ENCODE measurements at regions not wholly inside any gene's neighbourhood (a gene's known extent, or its start where the extent isn't known, plus 50 kb on each side); places are given as distances from the start of the nearest gene placed in this dataset.

- Histone ChIP-seq H3K9me3 (ENCODE audit: low read depth, low read length) (no peaks in the 10 kb centered on the region), H3K4me3 (ENCODE audit: low read length) (no peak overlapping the region), H3K27me3 (ENCODE audit: insufficient read depth, low read length) (no peaks in the 10 kb centered on the region), H3K4me1 (ENCODE audit: insufficient read depth, low read length) (peaks cover 3% of the 10 kb centered on the region)
Observed at GRCh38 chr6:170035044-170035443, 255.8 kb downstream of the DLL1 start.

- peaks cover 3% of the 10 kb centered on the region for H3K4me1 ChIP-seq (ENCODE audit: insufficient read depth, low read length)
- H3K4me3 ChIP-seq (ENCODE audit: low read length): no peak overlapping the region
- H3K9me3 ChIP-seq (ENCODE audit: low read depth, low read length): no peaks in the 10 kb centered on the region
- no peaks in the 10 kb centered on the region for H3K27me3 ChIP-seq (ENCODE audit: insufficient read depth, low read length)
Observed at GRCh38 chr6:170034294-170034693, 256.6 kb downstream of the DLL1 start.

DNA sequence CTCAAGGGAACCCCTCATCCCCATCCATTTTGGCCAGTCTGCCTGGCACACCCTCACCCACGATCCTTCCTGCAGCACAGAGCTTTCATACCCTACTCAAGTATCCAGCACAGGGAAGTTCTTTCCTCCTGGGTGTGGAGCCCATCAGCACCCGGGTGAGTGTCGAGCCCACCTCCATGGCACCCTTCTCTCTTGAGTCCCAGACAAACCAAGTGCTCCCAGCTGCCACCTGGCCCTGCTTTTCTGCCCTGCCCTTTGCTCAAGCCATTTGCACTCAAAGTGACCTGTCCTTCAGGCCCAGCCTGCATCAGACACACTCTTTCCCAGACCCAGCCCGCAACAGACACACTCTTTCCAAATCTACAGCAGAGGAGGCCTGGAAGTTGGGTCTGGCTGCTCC lies 257.2 kb downstream of the DLL1 start:
- H3K4me1 ChIP-seq (ENCODE audit: insufficient read depth, low read length): peaks cover 3% of the 10 kb centered on the region

DNA sequence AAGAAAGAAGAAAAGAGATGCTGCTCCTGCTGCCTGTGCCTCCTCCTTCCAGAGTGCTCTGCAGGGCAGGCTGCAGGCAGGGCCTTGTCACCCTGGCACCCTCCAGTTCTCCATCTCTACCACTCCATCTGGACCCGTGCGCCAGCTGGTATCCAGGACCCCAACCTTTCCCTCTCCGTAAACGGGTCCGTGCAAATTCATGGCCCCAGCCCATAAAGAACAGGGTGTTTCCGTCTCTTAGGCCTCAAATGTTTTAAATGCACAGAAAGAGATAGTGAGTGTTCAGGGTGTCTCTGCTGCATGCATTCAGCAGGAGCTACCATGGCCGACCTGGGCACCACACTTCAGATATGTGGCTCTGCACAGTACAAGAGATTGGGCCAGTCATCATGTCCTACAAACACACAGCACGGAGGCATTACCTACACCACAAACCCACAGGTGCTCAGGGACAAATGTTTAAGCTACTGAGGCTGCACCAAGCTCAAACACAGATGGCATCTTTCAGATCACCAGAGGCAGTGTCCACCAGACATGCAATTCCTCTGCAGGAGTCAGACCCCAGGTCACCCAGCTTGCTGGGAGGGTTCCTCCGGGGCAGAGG lies 258.1 kb downstream of the DLL1 start:
- H3K4me1 ChIP-seq (ENCODE audit: insufficient read depth, low read length): peaks cover 3% of the 10 kb centered on the region
- H3K9me3 ChIP-seq (ENCODE audit: low read depth, low read length): no peaks in the 10 kb centered on the region
- H3K27me3 ChIP-seq (ENCODE audit: insufficient read depth, low read length): no peaks in the 10 kb centered on the region
- no peak overlapping the region for H3K4me3 ChIP-seq (ENCODE audit: low read length)

More for the DNA sequence above, 257.2 kb downstream of the DLL1 start:
- Histone ChIP-seq H3K4me3 (ENCODE audit: low read length) (no peak overlapping the region), H3K9me3 (ENCODE audit: low read depth, low read length) (no peaks in the 10 kb centered on the region), H3K27me3 (ENCODE audit: insufficient read depth, low read length) (no peaks in the 10 kb centered on the region)

- H3K27me3 ChIP-seq (ENCODE audit: insufficient read depth, low read length): no peaks in the 10 kb centered on the region
- H3K4me1 ChIP-seq (ENCODE audit: insufficient read depth, low read length): peaks cover 3% of the 10 kb centered on the region
- H3K9me3 ChIP-seq (ENCODE audit: low read depth, low read length): no peaks in the 10 kb centered on the region
- H3K4me3 ChIP-seq (ENCODE audit: low read length): no peak overlapping the region
Observed at GRCh38 chr6:170032197-170032596, 258.7 kb downstream of the DLL1 start.

DNA sequence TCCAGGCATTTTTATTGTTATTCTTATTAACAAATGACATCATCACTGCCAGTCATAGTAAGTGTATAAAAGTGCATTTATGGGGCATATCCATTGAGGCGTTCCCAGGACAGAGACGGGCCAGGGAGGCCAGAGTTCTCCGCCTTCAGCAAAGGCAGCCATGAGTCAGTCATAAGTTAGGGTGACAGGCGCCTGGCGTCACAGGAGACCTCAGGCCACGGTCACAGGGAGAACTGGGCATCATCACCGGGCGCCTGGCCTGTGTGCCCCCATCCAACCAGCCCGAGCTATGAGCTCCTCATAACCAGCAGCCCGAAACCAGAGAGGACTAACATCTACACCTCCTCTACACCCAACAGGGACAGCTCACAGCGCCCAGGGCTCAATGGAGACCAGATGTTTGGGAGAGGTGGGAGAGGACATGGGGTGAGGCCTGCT lies 259.2 kb downstream of the DLL1 start:
- H3K4me3 ChIP-seq (ENCODE audit: low read length): no peak overlapping the region
- H3K9me3 ChIP-seq (ENCODE audit: low read depth, low read length): no peaks in the 10 kb centered on the region
- H3K27me3 ChIP-seq (ENCODE audit: insufficient read depth, low read length): no peaks in the 10 kb centered on the region
- H3K4me1 ChIP-seq (ENCODE audit: insufficient read depth, low read length): peaks cover 3% of the 10 kb centered on the region

DNA sequence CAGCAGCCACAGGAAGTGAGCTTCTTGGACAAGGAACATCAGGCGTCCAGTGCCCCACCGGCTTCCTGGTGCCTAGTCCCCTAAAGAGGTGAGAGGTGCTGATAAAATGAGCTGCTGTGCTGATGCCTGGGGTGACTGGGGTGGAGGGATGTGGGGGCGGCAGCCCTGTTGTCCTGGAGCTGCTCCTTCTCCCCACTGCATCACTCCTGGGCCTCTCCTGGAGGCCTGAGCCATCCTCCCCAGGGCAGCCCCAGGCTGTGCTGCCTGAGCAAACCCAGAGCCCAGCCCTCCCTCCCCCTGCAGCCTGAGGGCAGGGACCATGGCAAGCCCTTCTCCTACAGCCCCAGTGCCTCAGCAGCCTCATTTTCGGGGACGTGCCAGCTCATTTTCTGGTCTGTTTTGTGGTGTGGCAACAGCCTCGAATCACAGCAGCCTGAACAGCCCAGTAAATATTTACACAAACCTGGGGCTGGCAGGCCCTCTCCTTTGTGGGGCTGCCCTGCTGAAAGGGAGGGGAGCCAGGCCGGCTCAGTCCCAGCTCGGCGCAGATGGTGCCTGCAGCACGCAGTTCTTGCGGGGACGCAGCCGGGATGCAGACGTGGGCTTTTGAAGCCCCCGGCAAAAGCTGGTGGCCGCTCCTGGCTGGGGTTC lies 259.9 kb downstream of the DLL1 start:
- no peak overlapping the region for H3K4me3 ChIP-seq (ENCODE audit: low read length)

GRCh38 chr6:170030284-170030815 lies 260.5 kb downstream of the DLL1 start:
- Histone ChIP-seq H3K9me3 (ENCODE audit: low read depth, low read length) (no peaks in the 10 kb centered on the region), H3K27me3 (ENCODE audit: insufficient read depth, low read length) (no peaks in the 10 kb centered on the region), H3K4me1 (ENCODE audit: insufficient read depth, low read length) (no peaks in the 10 kb centered on the region)

More for the DNA sequence above, 259.9 kb downstream of the DLL1 start:
- H3K4me1 ChIP-seq (ENCODE audit: insufficient read depth, low read length): no peaks in the 10 kb centered on the region
- no peaks in the 10 kb centered on the region for H3K9me3 ChIP-seq (ENCODE audit: low read depth, low read length)
- no peaks in the 10 kb centered on the region for H3K27me3 ChIP-seq (ENCODE audit: insufficient read depth, low read length)

DNA sequence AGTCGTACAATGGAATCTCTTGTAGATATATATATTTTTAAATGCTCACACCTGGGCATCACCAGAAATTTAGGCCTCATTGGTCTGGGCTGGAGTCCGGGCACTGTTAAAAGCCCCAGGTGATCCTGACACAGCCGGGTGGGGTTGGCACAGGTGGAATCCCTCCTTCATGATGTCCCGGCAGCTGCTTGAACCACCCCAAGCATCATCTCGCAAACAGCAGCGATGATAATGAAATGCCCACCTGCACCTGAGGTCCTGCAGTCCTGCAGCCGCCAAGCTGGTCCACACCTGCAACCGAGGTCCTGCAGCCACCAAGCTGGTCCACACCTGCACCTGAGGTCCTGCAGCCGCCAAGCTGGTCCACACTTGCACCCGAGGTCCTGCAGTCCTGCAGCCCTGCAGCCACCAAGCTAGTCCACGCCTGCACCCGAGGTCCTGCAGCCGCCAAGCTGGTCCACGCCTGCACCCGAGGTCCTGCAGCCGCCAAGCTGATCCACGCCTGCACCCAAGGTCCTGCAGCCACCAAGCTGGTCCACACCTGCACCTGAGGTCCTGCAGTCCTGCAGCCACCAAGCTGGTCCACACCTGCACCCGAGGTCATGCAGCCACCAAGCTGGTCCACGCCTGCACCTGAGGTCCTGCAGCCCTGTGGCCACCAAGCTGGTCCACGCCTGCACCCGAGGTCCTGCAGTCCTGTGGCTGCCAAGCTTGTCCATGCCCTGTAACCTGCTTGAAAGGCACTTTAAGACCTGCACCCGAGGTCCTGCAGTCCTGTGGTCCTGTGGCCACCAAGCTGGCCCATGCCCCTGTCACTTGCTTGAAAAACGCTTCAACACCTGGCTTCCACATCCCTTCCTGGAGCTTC lies 261.2 kb downstream of the DLL1 start:
- no peak overlapping the region for H3K4me3 ChIP-seq (ENCODE audit: low read length)
- no peaks in the 10 kb centered on the region for H3K27me3 ChIP-seq (ENCODE audit: insufficient read depth, low read length)
- H3K4me1 ChIP-seq (ENCODE audit: insufficient read depth, low read length): no peaks in the 10 kb centered on the region
- no peaks in the 10 kb centered on the region for H3K9me3 ChIP-seq (ENCODE audit: low read depth, low read length)

More at GRCh38 chr6:170030284-170030815, 260.5 kb downstream of the DLL1 start:
- H3K4me3 ChIP-seq (ENCODE audit: low read length): no peak overlapping the region

DNA sequence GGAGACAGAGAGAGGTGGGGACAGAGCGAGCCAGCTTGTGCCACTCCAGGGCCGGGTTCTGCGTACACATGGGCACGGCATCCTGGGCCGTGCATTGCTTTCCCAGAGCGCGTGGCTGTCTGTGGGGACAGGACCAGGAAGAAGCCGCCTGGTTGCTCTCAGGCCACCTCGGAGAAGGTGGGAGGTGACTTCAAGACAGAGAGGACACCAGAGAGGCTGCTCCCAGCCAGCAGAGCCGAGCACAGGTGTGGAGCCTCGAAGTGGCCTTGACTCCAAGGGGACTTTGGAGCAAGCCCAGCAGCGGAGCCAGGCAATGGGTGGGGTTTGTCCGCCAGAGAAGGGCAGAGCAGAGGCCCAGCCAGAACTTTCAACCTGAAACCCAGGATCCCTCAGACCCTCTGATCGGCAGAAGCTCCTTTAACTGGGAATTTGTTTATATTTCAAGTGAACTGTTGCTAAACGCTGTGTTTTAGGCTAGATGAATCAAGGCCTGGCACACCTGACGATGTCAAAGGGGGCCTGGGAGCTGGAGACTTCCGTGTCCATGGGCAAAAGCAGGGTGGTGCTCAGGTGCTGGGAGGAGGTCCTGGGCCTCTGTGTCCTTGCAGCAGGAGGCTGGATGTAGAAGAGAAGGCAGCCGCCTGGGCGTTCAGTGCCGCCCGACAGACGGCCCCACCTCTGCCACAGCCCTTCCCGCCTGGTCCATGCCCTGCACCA lies 262.1 kb downstream of the DLL1 start:
- no peak overlapping the region for H3K4me3 ChIP-seq (ENCODE audit: low read length)
- no peaks in the 10 kb centered on the region for H3K27me3 ChIP-seq (ENCODE audit: insufficient read depth, low read length)
- H3K4me1 ChIP-seq (ENCODE audit: insufficient read depth, low read length): no peaks in the 10 kb centered on the region
- no peaks in the 10 kb centered on the region for H3K9me3 ChIP-seq (ENCODE audit: low read depth, low read length)

DNA sequence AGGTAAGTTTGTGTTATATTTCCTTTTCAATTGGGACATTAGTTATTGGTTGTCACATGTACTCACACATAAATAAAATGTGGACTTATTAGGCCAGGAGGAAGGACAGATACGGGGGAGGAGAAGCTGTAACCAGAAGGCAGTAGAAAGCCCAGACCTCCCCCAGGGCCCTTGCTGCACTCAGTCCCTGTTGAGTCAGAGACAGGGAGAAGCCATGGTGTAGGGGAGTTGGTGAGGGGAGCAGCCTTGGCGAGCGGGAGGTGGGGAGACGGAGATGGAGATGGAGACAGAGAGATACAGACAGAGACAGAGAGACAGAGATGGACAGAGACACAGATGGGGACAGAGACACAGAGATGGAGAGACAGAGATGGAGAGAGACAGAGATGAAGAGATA lies 263.2 kb downstream of the DLL1 start:
- no peak overlapping the region for H3K4me3 ChIP-seq (ENCODE audit: low read length)
- peaks cover 4% of the 10 kb centered on the region for H3K27me3 ChIP-seq (ENCODE audit: insufficient read depth, low read length)
- no peaks in the 10 kb centered on the region for H3K9me3 ChIP-seq (ENCODE audit: low read depth, low read length)
- H3K4me1 ChIP-seq (ENCODE audit: insufficient read depth, low read length): no peaks in the 10 kb centered on the region

DNA sequence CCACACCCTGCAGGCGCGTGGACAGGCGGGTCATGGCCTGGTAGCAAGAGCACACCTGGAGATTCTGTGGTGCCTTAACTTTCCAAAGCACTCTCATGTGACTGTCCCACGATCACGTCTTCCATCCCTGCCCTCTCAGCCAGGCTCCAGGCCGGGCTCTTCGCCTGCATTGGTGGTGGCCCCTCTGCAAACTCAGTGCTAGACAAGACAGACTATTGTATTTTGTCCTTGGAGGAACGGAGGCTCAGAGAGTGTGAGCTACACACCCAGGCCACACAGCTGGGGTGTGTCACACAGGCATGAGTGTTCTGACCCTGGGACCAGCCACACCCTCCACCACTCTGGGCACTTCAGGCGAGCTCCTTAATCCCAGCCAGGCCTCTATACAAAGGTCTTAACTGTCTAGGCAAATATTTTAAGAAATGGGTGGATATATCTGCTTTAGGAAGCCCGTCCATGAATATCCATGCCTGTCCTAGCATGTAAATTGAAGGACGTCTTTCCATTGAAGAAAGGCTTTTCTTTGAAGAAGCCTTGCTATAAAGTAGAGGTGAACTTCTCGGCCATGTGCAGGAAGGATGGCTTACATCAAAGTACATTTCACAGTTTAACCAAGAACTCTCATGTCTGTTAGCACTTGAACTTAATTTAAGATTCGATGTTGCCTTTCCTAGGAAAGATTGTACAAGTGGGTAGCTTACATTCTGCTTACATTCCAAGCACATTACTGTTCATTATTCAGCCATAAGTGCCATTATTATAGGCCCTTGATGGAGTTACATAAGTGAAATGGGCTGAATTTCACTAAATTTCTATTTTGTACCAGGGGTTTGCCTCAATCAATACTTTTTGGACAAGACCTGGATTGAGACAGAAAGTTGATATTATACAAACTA lies 263.9 kb downstream of the DLL1 start:
- H3K9me3 ChIP-seq (ENCODE audit: low read depth, low read length): no peaks in the 10 kb centered on the region
- no peak overlapping the region for H3K4me3 ChIP-seq (ENCODE audit: low read length)
- no peaks in the 10 kb centered on the region for H3K4me1 ChIP-seq (ENCODE audit: insufficient read depth, low read length)
- H3K27me3 ChIP-seq (ENCODE audit: insufficient read depth, low read length): peaks cover 8% of the 10 kb centered on the region

GRCh38 chr6:170025935-170026750 lies 264.7 kb downstream of the DLL1 start:
- Histone ChIP-seq H3K4me1 (ENCODE audit: insufficient read depth, low read length) (no peaks in the 10 kb centered on the region), H3K9me3 (ENCODE audit: low read depth, low read length) (no peaks in the 10 kb centered on the region), H3K27me3 (ENCODE audit: insufficient read depth, low read length) (peaks cover 8% of the 10 kb centered on the region), H3K4me3 (ENCODE audit: low read length) (no peak overlapping the region)

Data from mononuclear cell (primary cell).